ENCODE measurements at regions not wholly inside any gene's neighbourhood (a gene's known extent, or its start where the extent isn't known, plus 50 kb on each side); places are given as distances from the start of the nearest gene placed in this dataset.

- Histone ChIP-seq H3K4me3 (ENCODE audit: low read depth, low read length, poor library complexity, severe bottlenecking) (no peak overlapping the region), H3K36me3 (ENCODE audit: insufficient read depth, low read length, poor library complexity, severe bottlenecking) (no peaks in the 10 kb centered on the region), H3K27me3 (replicated peaks; ENCODE audit: insufficient read depth, low read depth, low read length, poor library complexity) (peaks cover 10% of the 10 kb centered on the region), H3K9me3 (ENCODE audit: low read depth, low read length, poor library complexity, severe bottlenecking) (no peaks in the 10 kb centered on the region), H3K27ac (ENCODE audit: low read depth, low read length, poor library complexity, severe bottlenecking) (no peak overlapping the region), H3K4me1 (ENCODE audit: insufficient read depth, low read length, poor library complexity, severe bottlenecking) (no peaks in the 10 kb centered on the region)
- intact Hi-C loops (cut with micrococcal nuclease; ENCODE audit: unreplicated experiment): no loop called here
- ChIA-PET CTCF (interaction anchor here (0.6 to 1.0 kb wide), 4 partner anchors 198 to 1105 kb away, joined by 3 to 4 read pairs (median 3); no protein-coding TSS in a partner anchor), POLR2A (ENCODE audit: low non-redundant PET) (no interaction called here)
- DNase-seq (ENCODE audit: low spot score): peak; percentile 55
- TF ChIP-seq, protein P1, sequence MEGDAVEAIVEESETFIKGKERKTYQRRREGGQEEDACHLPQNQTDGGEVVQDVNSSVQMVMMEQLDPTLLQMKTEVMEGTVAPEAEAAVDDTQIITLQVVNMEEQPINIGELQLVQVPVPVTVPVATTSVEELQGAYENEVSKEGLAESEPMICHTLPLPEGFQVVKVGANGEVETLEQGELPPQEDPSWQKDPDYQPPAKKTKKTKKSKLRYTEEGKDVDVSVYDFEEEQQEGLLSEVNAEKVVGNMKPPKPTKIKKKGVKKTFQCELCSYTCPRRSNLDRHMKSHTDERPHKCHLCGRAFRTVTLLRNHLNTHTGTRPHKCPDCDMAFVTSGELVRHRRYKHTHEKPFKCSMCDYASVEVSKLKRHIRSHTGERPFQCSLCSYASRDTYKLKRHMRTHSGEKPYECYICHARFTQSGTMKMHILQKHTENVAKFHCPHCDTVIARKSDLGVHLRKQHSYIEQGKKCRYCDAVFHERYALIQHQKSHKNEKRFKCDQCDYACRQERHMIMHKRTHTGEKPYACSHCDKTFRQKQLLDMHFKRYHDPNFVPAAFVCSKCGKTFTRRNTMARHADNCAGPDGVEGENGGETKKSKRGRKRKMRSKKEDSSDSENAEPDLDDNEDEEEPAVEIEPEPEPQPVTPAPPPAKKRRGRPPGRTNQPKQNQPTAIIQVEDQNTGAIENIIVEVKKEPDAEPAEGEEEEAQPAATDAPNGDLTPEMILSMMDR (conservative IDR thresholded peaks at IDR 0.05; ENCODE audit: low read depth, low read length): peak; percentile 58
- TF ChIP-seq EZH2 (IDR thresholded peaks at IDR 0.05; ENCODE audit: borderline replicate concordance, low read depth, low read length, poor library complexity, severe bottlenecking): no peak
- no TSS peak for BruUV-seq (replicated peaks)
These were observed 456.2 kb downstream of the RASEF start for GRCh38 chr9:82606492-82607382.

GRCh38 chr9:82608487-82608886 lies 454.5 kb downstream of the RASEF start:
- no TSS peak for BruUV-seq (replicated peaks)
- no peaks in the 10 kb centered on the region for H3K9me3 ChIP-seq (ENCODE audit: low read depth, low read length, poor library complexity, severe bottlenecking)
- no peaks in the 10 kb centered on the region for H3K4me1 ChIP-seq (ENCODE audit: insufficient read depth, low read length, poor library complexity, severe bottlenecking)
- H3K27me3 ChIP-seq (replicated peaks; ENCODE audit: insufficient read depth, low read depth, low read length, poor library complexity): peaks cover 10% of the 10 kb centered on the region
- no peak for TF ChIP-seq EZH2 (IDR thresholded peaks at IDR 0.05; ENCODE audit: borderline replicate concordance, low read depth, low read length, poor library complexity, severe bottlenecking)
- TF ChIP-seq, protein P1 (conservative IDR thresholded peaks at IDR 0.05; ENCODE audit: low read depth, low read length): no peak
- ChIA-PET CTCF (no interaction called here), POLR2A (ENCODE audit: low non-redundant PET) (no interaction called here)
- H3K36me3 ChIP-seq (ENCODE audit: insufficient read depth, low read length, poor library complexity, severe bottlenecking): no peaks in the 10 kb centered on the region
- no peak overlapping the region for H3K27ac ChIP-seq (ENCODE audit: low read depth, low read length, poor library complexity, severe bottlenecking)
- H3K4me3 ChIP-seq (ENCODE audit: low read depth, low read length, poor library complexity, severe bottlenecking): no peak overlapping the region
- no peak for DNase-seq (ENCODE audit: low spot score)
- intact Hi-C loops (cut with micrococcal nuclease; ENCODE audit: unreplicated experiment): no loop called here

- H3K9me3 ChIP-seq (ENCODE audit: low read depth, low read length, poor library complexity, severe bottlenecking): no peaks in the 10 kb centered on the region
- no peak for DNase-seq (ENCODE audit: low spot score)
- peaks cover 10% of the 10 kb centered on the region for H3K27me3 ChIP-seq (replicated peaks; ENCODE audit: insufficient read depth, low read depth, low read length, poor library complexity)
- H3K4me3 ChIP-seq (ENCODE audit: low read depth, low read length, poor library complexity, severe bottlenecking): no peak overlapping the region
- BruUV-seq (replicated peaks): no TSS peak
- no peaks in the 10 kb centered on the region for H3K4me1 ChIP-seq (ENCODE audit: insufficient read depth, low read length, poor library complexity, severe bottlenecking)
- intact Hi-C loops (cut with micrococcal nuclease; ENCODE audit: unreplicated experiment): loop anchor here (10.0 kb wide), 1 partner anchor 352 kb away; no protein-coding TSS in a partner anchor
- H3K27ac ChIP-seq (ENCODE audit: low read depth, low read length, poor library complexity, severe bottlenecking): no peak overlapping the region
- CTCF ChIA-PET: no interaction called here
- POLR2A ChIA-PET (ENCODE audit: low non-redundant PET): no interaction called here
- H3K36me3 ChIP-seq (ENCODE audit: insufficient read depth, low read length, poor library complexity, severe bottlenecking): no peaks in the 10 kb centered on the region
- TF ChIP-seq, protein P1 (conservative IDR thresholded peaks at IDR 0.05; ENCODE audit: low read depth, low read length): no peak
- TF ChIP-seq EZH2 (IDR thresholded peaks at IDR 0.05; ENCODE audit: borderline replicate concordance, low read depth, low read length, poor library complexity, severe bottlenecking): no peak
These were observed 450.0 kb downstream of the RASEF start for GRCh38 chr9:82612942-82613341.

All from A673 (cell line).